ENCODE measurements at regions not wholly inside any gene's neighbourhood (a gene's known extent, or its start where the extent isn't known, plus 50 kb on each side); places are given as distances from the start of the nearest gene placed in this dataset.

- no peak for TF ChIP-seq NFIC (IDR thresholded peaks at IDR 0.05)
- no peak for TF ChIP-seq ZBTB7A (IDR thresholded peaks at IDR 0.05; ENCODE audit: low read depth)
- no peak for TF ChIP-seq TAF1 (IDR thresholded peaks at IDR 0.05; ENCODE audit: low read depth)
- TF ChIP-seq EP300 (IDR thresholded peaks at IDR 0.05; ENCODE audit: borderline replicate concordance), result no peak
- TF ChIP-seq RAD21 (IDR thresholded peaks at IDR 0.05; ENCODE audit: low read depth), result no peak
- no peak for TF ChIP-seq YY1 (IDR thresholded peaks at IDR 0.05; ENCODE audit: low read depth)
- TF ChIP-seq, protein P1, sequence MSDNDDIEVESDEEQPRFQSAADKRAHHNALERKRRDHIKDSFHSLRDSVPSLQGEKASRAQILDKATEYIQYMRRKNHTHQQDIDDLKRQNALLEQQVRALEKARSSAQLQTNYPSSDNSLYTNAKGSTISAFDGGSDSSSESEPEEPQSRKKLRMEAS (IDR thresholded peaks at IDR 0.05), result no peak
- TF ChIP-seq USF1 (IDR thresholded peaks at IDR 0.05), result no peak
- TF ChIP-seq CEBPB (IDR thresholded peaks at IDR 0.05), result no peak
Measured at GRCh38 chr7:155998766-155999630, 186.7 kb upstream of the SHH start.

Data from Ishikawa (cell line).